Suprapubic skin (tissue), 4 donors: ENCODE measurements at regions not wholly inside any gene's neighbourhood (a gene's known extent, or its start where the extent isn't known, plus 50 kb on each side); places are given as distances from the start of the nearest gene placed in this dataset.

ENCODE experiments used
- POLR2A ChIP-seq, 2 donors: fragments of 450-650 bp; IDR thresholded peaks; one replicate each; pipeline ENCODE4 v1.6.1; 2017; ENCODE audit warnings: antibody characterized with exemption in 2 of 2, mild to moderate bottlenecking in 2 of 2, moderate library complexity in 2 of 2
- POLR2AphosphoS5 ChIP-seq, 3 donors: sonication (generic); formaldehyde crosslinking; IDR thresholded peaks; one replicate each; pipeline ENCODE4 v1.6.1; 2017; ENCODE audit warnings: antibody characterized with exemption in 3 of 3

DNA sequence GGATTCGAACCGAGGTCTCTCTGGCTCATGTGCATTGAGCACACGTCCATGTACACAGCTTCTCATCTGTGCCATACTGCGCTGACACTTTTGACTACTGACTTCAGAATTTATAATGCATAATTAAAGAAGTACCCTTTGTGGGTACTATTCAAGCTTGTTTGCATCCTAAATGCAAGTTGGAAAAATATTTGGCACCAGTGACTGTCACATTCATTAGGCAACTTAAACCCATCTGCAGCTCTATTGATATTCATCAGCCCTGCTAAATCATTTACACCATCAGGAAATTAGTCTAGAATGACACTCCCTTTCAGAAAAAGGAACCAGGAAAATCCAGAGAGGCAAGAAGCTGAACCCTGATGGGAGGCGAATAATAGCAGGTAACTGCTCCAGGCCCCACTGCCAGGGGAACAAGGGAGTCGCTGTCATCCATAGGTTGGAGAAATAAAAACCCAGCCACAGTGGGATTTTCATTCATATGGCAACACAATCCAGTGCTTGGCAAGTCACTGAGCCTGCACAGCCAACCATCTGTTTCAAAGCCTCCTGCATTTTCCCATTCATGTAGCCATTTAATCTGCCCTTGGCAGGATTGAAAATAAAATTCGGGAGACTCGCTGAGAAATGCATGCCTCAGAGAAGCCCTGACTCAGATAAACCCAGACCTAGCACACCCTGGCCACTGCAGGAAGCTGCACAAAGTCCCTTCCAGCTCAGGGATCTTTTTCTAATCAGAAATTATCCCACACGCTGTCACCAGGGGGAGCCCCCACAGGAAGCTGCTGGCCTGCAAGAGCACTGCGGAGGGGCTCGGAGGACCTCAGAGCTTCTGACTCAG, 103.0 kb upstream of the VEPH1 start:
- TF ChIP-seq POLR2AphosphoS5 (IDR thresholded peaks at IDR 0.05) = no peak
- TF ChIP-seq POLR2A (IDR thresholded peaks at IDR 0.05) = no peak
